K562 (cell line): ENCODE measurements at regions not wholly inside any gene's neighbourhood (a gene's known extent, or its start where the extent isn't known, plus 50 kb on each side); places are given as distances from the start of the nearest gene placed in this dataset.

Experiments
- ATAC-seq: fragments of 200-7000 bp; cut with Tn5 transposase; 3 replicates; pipeline ENCODE4 v1.9.1; 2020; ENCODE audit warnings: moderate library complexity
- BruUV-seq: library from RNA; stranded (reverse); fragments of 400-500 nt; replicated peaks from 2 replicates; lab custom pipeline; 2021; lab: Mats Ljungman, UMichigan
- CTCF ChIA-PET: fragments of 300-600 bp; formaldehyde crosslinking; extraction: SDS; loops from one replicate; lab custom pipeline; 2021; ENCODE audit warnings: low intra/inter-chr PET ratio; lab: Yijun Ruan, JAX
- POLR2A ChIA-PET: fragments of 300-600, 350-650 bp; sonication (Branson Sonifier 250); formaldehyde crosslinking; extraction: SDS; loops from one replicate; lab custom pipeline; 2021; ENCODE audit warnings: antibody characterized with exemption, inconsistent platforms; lab: Yijun Ruan, JAX
- DNase-seq, 4 experiments: peaks; one replicate each; pipeline versions ENCODE4 v3.0.0 to v3.0.0-alpha.2; 2011 to 2018; ENCODE audit warnings: low spot score in 3 of 4, mixed read lengths in 3 of 4; ENCODE audit errors: extremely low read depth in 1 of 4
- FAIRE-seq: peaks from 2 replicates; lab custom pipeline; 2011; peaks lifted over from hg19 to GRCh38; lab: Jason Lieb, UNC
- H2AFZ ChIP-seq: 2 replicates; pipeline ENCODE4 v1.6.0; 2011; ENCODE audit warnings: low read depth, low read length, control low read depth, inconsistent platforms
- H3K27ac ChIP-seq: fragments of 200-600 bp; 3 replicates; pipeline ENCODE4 v1.8.0; 2011; ENCODE audit warnings: low read depth, mild to moderate bottlenecking, control low read depth, inconsistent platforms, low read length, moderate library complexity, mixed read lengths; ENCODE audit errors: extremely low read depth
- H3K27me3 ChIP-seq, 2 experiments: fragments of 300-600 bp in 1 of 2; 2 replicates in 1 of 2; 3 replicates in 1 of 2; pipeline versions ENCODE4 v1.6.0 to v1.8.0; 2011; ENCODE audit warnings: inconsistent platforms in 2 of 2, low read length in 2 of 2, mild to moderate bottlenecking in 1 of 2, mixed read lengths in 1 of 2, moderate library complexity in 1 of 2; ENCODE audit not compliant: control insufficient read depth in 2 of 2, insufficient read depth in 2 of 2
- H3K36me3 ChIP-seq: fragments of 300-600 bp; 3 replicates; pipeline ENCODE4 v1.8.0; 2011; ENCODE audit warnings: mild to moderate bottlenecking, low read length, inconsistent platforms; ENCODE audit not compliant: control insufficient read depth, insufficient read depth
- H3K4me1 ChIP-seq, 2 experiments: fragments of 200-600 bp in 1 of 2; replicated peaks in 1 of 2; 2 replicates in 1 of 2; 3 replicates in 1 of 2; pipeline versions ENCODE4 v1.5.1 to v1.8.0; 2011; ENCODE audit warnings: inconsistent platforms in 2 of 2, low read length in 2 of 2, mild to moderate bottlenecking in 1 of 2, mixed read lengths in 1 of 2, moderate library complexity in 1 of 2; ENCODE audit not compliant: control insufficient read depth in 2 of 2, insufficient read depth in 2 of 2
- H3K4me2 ChIP-seq: 2 replicates; pipeline ENCODE4 v1.6.1; 2011; ENCODE audit warnings: low read length, control low read depth, inconsistent platforms, mixed read lengths; ENCODE audit not compliant: insufficient read depth
- H3K4me3 ChIP-seq: fragments of 200-600 bp; sonication (generic), shearing (Covaris generic); 2 replicates; pipeline ENCODE4 v1.5.1; 2016; ENCODE audit warnings: control low read depth, inconsistent platforms
- H3K79me2 ChIP-seq: fragments of 200-600 bp; 3 replicates; pipeline ENCODE4 v1.8.0; 2011; ENCODE audit warnings: low read length, inconsistent platforms; ENCODE audit not compliant: control insufficient read depth, insufficient read depth
- H3K9ac ChIP-seq, 2 experiments: 2 replicates each; pipeline versions ENCODE4 v1.6.0 to v1.6.1; 2011; ENCODE audit warnings: low read depth in 2 of 2, low read length in 2 of 2, control low read depth in 1 of 2, inconsistent platforms in 1 of 2, mild to moderate bottlenecking in 1 of 2, mixed read lengths in 1 of 2; ENCODE audit not compliant: insufficient read depth in 1 of 2
- H3K9me1 ChIP-seq: one replicate; pipeline ENCODE4 v1.6.0; 2011; ENCODE audit warnings: inconsistent platforms, mild to moderate bottlenecking, low read length, moderate library complexity; ENCODE audit not compliant: control insufficient read depth, insufficient read depth
- H3K9me3 ChIP-seq: replicated peaks from 2 replicates; pipeline ENCODE4 v1.5.1; 2011; ENCODE audit warnings: low read depth, low read length, inconsistent platforms; ENCODE audit not compliant: control insufficient read depth, insufficient read depth
- H4K20me1 ChIP-seq: replicated peaks from 2 replicates; pipeline ENCODE4 v1.6.1; 2011; ENCODE audit warnings: low read length, inconsistent platforms, mixed read lengths; ENCODE audit not compliant: control insufficient read depth, insufficient read depth
- ASH1L ChIP-seq: fragments of 450-650 bp; IDR thresholded peaks from 2 replicates; pipeline ENCODE4 v1.6.1; 2018; ENCODE audit warnings: borderline replicate concordance, mild to moderate bottlenecking, low read depth; ENCODE audit not compliant: partially characterized antibody
- CBFA2T3 ChIP-seq: fragments of 450-650 bp; IDR thresholded peaks from 2 replicates; pipeline ENCODE4 v1.6.1; 2017
- CEBPZ ChIP-seq: fragments of 150-350 bp; IDR thresholded peaks from 2 replicates; pipeline ENCODE4 v1.6.1; 2014; ENCODE audit warnings: low read depth, mild to moderate bottlenecking, low read length, borderline replicate concordance
- HLTF ChIP-seq: fragments of 450-650 bp; IDR thresholded peaks from 2 replicates; pipeline ENCODE4 v1.6.1; 2016
- KDM4B ChIP-seq, 2 experiments: fragments of 450-650 bp in 1 of 2; sonication (generic) in 1 of 2; IDR thresholded peaks; 2 replicates each; pipeline ENCODE4 v1.6.1; 2016 to 2017; ENCODE audit warnings: borderline replicate concordance in 2 of 2, antibody characterized with exemption in 1 of 2, low read depth in 1 of 2, mild to moderate bottlenecking in 1 of 2
- NR1H2 ChIP-seq: sonication (generic); formaldehyde crosslinking; IDR thresholded peaks from 2 replicates; pipeline ENCODE4 v1.4.0; 2020; ENCODE audit warnings: mild to moderate bottlenecking, missing genetic modification reagents
- NRF1 ChIP-seq, 2 experiments: fragments of 450-650 bp; IDR thresholded peaks in 1 of 2; conservative IDR thresholded peaks in 1 of 2; 2 replicates each; pipeline ENCODE4 v1.6.1; 2014; ENCODE audit warnings: mild to moderate bottlenecking in 2 of 2
- SMARCC2 ChIP-seq: fragments of 450-650 bp; IDR thresholded peaks from 2 replicates; pipeline ENCODE4 v1.6.1; 2017; ENCODE audit warnings: antibody characterized with exemption, moderate library complexity, mild to moderate bottlenecking, low read depth
- ZFP36 ChIP-seq: fragments of 150-350 bp; IDR thresholded peaks from 2 replicates; pipeline ENCODE4 v1.6.1; 2018; ENCODE audit warnings: low read length, low read depth; ENCODE audit not compliant: partially characterized antibody
- ZNF23 ChIP-seq: fragments of 250-450 bp; sonication (Bioruptor Pico); IDR thresholded peaks from 2 replicates; pipeline ENCODE4 v1.4.0; 2020; ENCODE audit warnings: mild to moderate bottlenecking
- ZNF449 ChIP-seq: fragments of 250-450 bp; sonication (Bioruptor Pico); IDR thresholded peaks from 2 replicates; pipeline ENCODE4 v1.8.0; 2022; ENCODE audit warnings: moderate library complexity, mild to moderate bottlenecking, inconsistent platforms
- WGBS: fragments of 100-300 bp; shearing (Covaris generic); methylation state at CpG from one replicate; pipeline ENCODE4 v1.1.6; 2016; ENCODE audit warnings: low coverage, mixed read lengths; ENCODE audit not compliant: insufficient coverage; ENCODE audit errors: missing lambda C conversion rate; 5-methylcytosine and 5-hydroxymethylcytosine counted together
- in situ Hi-C: fragments of 300-500 bp; cut with MboI; formaldehyde crosslinking; loops from 4 replicates; pipeline ENCODE4 v1.15.0; 2018; ENCODE audit warnings: inconsistent platforms, mixed read lengths
- intact Hi-C: fragments of 100-400 bp; cut with micrococcal nuclease; formaldehyde crosslinking; loops from 2 replicates; pipeline ENCODE4 v1.14.2; 2022

GRCh38 chr2:116787848-116788247 lies 1026.6 kb upstream of the DDX18 start (continued):
- TF ChIP-seq HLTF (no peak), NR1H2 (CRISPR knock-in tag) (no peak), ZNF23 (CRISPR knock-in tag) (no peak), ASH1L (no peak), ZNF449 (CRISPR knock-in tag) (no peak), CBFA2T3 (no peak), KDM4B (IDR thresholded peaks at IDR 0.05; ENCODE audit: borderline replicate concordance in 2 of 2, low read depth in 1 of 2) (no peak), SMARCC2 (no peak)

GRCh38 chr2:116802671-116803070 lies 1011.8 kb upstream of the DDX18 start:
- no peak for FAIRE-seq
- peak; percentile 77 for TF ChIP-seq ZFP36
- peak; percentile 20; the same call in 1 of the 2 replicates for TF ChIP-seq CEBPZ
- no peak for TF ChIP-seq NRF1 (conservative IDR thresholded peaks at IDR 0.05 in 1 of 2, IDR thresholded peaks at IDR 0.05 in 1 of 2)
- TF ChIP-seq, all 486 proteins: peak for 2
- H2AFZ ChIP-seq: no peak overlapping the region
- H3K4me1 ChIP-seq: no peaks in the 10 kb centered on the region
- 0% methylated on average over 2 of the region's 3 CpGs for WGBS
- H3K27me3 ChIP-seq: no peaks in the 10 kb centered on the region
- no peaks in the 10 kb centered on the region for H3K9me1 ChIP-seq
- no peaks in the 10 kb centered on the region for H3K79me2 ChIP-seq
- H3K4me2 ChIP-seq: no peak overlapping the region
- H3K9me3 ChIP-seq: no peaks in the 10 kb centered on the region
- peak in 1 of 4 experiments; percentile 0 for DNase-seq
- BruUV-seq: no TSS peak
- POLR2A ChIA-PET: no interaction called here
- H3K27ac ChIP-seq: no peak overlapping the region
- H3K36me3 ChIP-seq: no peaks in the 10 kb centered on the region
- CTCF ChIA-PET: no interaction called here
- H4K20me1 ChIP-seq: no peaks in the 10 kb centered on the region
- no peak overlapping the region for H3K9ac ChIP-seq
- ATAC-seq: no peak
- in situ Hi-C loops: no loop called here
- H3K4me3 ChIP-seq: no peak overlapping the region
- intact Hi-C loops: no loop called here
